IPS-NIHi11 (cell line): ENCODE measurements at regions not wholly inside any gene's neighbourhood (a gene's known extent, or its start where the extent isn't known, plus 50 kb on each side); places are given as distances from the start of the nearest gene placed in this dataset.
"Not testable (repeated sequence)": the region's sequence is repeated elsewhere in the genome, so short reads cannot be mapped to it uniquely, and the experiment has no call there.

Experiments used
- DNase-seq: peaks from one replicate; pipeline ENCODE4 v3.0.0; 2012; ENCODE audit warnings: mixed read lengths, low spot score

DNA sequence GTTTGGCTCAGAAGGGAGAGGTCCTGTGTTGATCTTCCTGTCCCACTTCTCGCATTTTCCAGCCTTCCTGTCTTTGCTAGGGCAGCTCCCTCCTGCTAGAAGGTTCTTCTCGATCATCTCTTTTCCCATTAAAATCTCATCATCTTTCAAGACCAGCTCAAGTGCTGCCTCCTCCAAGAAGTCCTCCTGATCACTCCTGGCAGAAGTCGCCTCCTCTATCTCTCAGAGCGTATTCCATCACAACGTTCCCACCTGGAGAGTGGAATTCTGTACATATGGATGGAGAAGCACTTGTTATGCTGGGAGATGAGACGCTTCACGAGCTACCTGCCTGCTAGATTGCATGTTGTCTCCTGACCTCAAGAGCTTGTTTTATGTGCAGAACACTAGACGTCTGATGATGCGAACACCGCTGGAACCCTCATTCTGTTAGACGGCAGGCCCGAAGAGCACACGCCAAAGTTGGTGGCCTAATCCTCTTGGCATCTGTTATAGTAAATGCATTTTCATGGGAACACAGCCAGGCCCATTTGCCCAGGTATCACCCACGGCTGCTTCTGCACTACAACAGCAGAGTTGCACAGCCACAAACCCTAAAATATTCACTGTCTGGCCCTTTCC lies 68.0 kb upstream of the INSIG1 start:
- no peak for DNase-seq

DNA sequence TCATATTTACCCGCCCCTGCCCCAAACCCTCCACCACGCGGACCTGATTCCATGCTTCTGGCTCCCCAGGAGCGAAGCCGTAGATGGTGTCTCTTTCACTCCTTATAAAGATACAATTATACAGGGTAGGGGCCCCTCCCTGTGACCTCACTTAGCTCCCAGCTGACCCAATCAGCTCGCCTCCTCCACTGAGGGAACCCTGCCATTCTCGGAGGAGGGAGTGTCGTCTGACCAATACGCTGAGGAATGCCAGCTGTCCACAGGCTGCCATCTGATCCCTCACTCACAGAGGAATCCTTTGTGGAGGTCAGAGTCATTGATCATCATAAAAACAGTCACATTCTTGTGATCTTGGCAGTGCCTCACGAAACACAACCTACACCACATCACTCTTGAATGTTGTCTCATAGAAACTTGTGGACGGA lies 67.5 kb upstream of the INSIG1 start:
- peak; percentile 88 for DNase-seq

DNA sequence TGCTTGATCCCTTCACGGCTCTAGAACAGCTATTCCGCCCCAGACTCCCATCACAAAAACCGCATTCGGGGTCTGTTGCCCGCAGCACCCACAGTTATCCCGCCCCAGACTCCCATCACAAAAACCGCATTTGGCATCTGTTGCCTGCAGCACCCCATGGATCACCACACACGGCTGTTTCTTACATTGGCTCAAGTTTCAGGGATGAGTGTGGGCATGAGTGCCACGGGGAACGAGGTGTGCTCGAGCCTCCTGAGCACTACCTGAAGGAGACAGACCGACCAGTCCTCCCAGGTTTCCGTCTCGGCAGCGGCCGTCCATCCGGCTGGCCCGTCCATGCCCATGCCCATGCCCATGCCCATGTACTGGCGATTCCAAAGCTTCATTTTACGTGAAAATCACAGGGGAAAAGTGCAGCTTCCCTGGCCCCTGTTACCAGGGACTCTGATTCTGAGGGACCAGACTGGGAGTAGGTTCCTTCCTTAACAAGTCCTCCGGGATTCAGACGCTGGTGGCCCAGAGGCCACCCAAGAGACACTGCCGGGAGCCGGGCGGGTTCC lies 66.4 kb upstream of the INSIG1 start:
- DNase-seq, result no peak

DNA sequence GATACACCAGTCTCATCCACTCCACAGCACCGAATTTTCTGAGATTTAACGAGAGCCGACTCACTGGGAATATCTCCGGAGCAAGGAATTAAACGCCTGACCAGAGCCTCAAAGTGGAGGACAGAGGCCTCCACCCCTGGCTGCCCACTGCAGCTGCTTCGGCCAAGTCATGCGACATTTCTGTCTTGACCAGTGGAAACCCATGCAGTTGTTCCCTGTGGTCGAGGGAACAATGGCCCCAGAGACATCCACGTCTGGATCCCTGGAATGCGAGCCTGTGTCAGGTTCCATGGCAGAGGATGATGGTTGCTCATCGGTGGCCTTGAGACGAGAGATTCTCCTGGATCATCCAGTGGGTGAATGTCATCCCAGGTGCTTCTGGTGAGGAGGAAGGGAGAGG lies 65.7 kb upstream of the INSIG1 start:
- no peak for DNase-seq

DNA sequence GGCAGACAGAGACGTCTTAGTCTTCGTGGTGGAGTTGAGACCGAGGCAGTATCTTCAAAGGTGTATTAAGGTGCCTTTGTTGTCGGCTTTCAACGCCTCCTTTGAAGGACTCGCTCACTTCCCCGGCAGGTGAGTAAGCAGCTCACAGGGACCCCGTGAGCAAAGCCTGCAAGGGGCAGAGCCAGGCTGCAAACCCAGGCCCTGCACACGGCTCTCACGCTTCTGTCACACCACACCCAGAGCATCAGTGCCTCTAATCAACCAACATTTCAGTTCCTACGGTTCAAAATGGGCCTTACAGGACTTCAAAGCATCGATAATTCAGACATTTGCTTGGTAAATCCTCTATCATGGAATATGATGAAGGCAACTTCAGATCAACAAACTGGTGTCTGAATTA lies 64.8 kb upstream of the INSIG1 start:
- DNase-seq, result no peak

DNA sequence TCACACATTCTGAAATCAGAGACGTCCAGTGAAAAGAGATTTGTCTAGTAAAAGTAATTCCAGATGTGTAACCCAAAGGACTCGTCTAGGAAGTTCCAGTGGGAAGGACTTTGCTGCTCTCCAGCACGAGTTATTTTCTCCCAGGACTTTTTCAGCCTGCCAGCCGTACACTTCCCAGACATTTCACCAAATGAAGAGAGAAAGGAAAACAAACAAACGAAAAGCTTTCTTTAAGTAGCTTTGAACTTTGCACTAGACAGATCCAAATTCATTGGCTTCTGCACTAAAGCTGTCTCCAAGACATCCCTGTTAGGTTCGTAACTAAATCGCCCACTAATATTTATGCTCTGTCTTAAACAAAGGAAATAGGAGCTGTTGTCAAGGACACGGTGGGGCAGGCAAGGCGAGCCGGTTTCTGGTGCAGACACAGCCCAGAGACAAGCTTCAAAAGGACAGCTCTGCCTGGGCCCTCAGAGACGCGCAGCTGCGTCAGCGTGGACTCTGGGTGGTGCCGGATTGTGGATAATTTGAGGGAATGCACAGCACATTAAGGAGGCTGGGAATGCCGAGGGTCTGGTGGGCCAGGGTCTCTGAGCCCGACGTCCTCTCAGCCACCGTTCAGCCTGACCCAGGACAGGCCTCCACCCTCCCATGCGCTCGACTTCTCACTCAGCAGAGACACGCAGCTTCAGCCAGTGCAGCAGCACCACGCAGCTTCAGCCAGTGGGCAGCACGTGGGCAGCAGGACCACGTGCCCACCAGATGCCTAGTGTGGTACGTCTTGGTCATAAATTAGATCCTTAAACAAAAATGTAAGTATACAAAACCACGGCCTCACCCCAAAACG lies 64.1 kb upstream of the INSIG1 start:
- DNase-seq, result no peak

DNA sequence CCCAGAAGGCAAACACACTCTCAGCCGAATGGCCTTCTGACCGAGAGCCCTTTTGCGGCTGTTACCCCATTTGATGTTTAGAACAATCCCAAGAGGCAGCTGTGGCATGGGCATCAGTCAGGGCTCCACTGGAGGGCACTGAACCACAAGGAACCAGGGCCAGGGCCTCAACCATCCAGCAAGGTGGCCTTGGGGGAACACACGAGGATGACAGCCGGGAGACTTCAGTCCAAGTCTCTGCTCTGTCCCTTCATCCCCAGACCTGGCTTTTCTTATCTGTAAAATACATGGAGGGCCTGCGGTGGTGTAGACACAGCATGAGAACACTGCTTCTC lies 63.6 kb upstream of the INSIG1 start:
- DNase-seq, result no peak

DNA sequence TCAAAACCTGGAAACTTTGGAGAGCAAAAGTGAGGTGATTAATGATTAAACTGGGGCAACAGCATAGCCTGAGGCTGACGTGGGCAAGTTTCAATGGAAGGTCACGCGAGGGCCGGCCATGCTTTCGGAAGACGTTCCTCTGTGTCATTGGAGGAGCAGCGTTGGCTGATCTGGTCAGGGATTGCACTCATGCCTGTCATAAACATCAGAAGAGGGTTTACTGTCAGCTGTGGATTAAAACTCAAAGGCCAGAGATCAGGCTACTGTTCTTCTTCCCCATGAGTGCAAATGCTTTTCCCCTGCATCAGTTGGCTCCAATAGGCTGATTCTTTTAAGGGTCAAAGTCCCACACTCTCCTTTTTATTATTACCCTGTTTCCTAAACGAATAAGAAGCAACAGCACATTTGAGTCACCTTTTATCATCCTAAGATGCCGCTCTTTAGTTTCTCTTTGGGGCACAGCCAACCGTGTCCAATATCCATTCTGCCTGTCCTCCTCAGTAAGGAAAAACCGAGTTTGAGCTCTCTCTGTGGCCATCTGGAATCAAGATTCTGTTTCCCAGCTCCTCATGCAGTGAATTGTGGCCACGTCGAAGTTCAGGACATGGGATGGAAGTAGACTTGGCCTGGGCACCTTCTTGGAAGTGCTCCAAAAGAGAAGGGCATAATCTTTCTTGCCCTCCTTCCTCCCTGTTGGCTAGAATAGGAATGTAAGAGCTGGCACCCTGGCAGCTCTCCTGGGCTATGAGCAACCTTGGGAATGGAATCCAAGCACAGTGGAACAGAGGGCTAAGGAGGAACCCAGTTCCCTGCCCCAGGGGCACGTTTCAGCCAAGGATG lies 62.5 kb upstream of the INSIG1 start:
- no peak for DNase-seq

DNA sequence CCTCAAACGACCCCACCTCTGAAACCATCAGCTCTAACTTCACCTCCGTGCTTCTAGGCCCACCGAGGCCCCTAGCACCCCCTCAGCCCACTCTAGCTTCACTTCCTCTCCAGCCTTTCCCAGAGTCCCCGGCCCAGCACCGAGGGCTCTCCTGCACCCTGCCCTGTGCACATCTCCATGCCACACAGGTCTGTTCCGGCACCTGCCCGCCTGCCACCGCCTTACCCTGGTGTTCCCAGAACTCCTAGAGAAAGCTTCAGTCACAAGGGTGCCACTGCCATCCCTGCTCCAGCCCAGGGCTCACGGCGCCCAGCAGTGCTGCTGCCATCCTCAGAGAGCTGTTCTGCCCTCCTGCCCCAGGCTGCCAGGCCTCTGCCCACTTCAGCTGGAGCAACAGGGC lies 61.3 kb upstream of the INSIG1 start:
- DNase-seq, result no peak

DNA sequence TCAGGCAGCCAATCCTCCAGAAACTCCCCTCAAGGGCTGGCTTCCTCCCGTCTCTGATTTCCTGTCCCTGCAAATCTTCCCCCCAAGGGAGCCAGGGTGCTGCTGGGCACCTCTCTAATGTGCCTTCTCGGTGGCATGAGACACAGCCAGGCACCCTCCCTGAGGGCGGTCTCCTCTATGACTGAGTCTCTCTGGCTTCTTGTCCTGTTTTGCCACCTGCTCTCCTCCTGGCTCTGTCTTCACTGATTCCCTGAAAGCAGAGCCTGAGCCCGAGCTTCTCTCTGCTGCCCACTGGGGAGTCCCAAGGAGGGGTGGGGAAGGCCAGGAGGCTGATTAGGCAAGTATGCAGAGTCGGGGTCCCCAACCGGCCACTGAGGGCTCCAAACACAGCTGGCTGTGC lies 60.4 kb upstream of the INSIG1 start:
- no peak for DNase-seq

DNA sequence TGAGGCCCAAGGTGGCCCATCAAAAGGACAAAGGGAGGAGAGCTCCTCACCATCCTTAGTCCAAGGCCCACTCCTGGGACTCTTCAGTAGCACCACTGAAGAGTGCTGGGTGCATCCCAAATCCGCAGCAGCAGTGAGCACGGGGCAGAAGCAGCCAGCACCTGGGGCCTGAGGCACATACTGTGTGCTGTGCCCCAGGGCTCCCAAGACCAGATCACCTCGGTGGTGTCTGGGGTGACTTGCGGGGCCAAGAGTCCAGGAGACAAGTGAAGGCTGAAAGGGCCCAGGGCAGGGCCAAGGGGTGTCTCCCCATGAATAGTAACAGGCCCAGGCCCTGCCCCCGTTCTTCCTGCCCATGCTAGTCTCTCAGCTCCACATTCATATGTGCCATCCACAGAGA lies 59.9 kb upstream of the INSIG1 start:
- no peak for DNase-seq

DNA sequence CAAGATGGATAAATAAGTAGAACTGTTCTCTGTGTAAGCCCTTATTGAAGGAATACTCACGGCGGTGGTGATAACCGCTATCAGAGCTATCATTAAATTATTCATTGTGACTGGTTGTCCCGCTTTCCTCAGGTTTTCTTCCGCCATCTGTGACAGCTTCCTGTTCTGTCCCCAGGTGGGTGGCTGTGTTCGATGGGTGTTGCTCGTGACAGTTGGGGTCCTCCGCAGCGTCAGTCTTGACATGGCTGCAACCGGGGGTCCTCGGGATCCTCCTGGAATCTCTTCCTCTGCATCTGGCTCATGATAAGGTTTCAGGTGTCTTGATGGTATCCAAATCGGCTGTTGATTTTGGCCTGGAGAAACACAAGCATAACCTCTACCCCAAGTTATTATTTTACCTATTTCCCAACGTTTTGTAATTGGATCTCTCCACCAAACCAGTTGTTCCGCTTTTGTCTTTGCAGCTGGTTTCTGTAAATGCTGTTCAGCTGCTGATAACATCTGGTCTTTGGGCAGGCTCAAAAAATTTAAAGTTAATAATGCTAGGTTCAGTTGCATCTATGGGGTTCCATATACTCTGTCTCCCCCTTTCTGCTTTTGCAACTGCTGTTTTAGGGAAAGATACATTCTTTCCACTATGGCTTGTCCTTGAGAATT lies 58.1 kb upstream of the INSIG1 start:
- not testable (repeated sequence) for DNase-seq

DNA sequence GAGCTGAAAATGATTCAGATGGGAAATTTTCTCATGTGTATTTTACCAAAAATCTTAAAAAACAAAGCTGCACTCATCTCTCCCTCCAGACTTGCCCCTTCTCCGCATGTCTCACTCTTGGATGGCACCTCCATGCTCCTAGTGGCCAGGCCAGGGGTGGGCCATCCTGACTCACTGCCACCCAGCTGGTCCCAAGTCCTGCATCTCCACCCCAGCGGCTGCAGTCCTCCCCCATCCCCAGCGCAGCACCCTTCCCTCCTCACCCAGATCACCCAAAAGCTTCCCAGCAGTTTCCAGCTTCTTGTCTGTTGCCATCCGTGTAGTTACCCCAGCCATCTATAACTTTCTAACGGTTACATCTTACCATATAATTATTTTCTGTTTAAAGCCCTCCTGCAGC lies 53.0 kb upstream of the INSIG1 start:
- DNase-seq, result no peak

DNA sequence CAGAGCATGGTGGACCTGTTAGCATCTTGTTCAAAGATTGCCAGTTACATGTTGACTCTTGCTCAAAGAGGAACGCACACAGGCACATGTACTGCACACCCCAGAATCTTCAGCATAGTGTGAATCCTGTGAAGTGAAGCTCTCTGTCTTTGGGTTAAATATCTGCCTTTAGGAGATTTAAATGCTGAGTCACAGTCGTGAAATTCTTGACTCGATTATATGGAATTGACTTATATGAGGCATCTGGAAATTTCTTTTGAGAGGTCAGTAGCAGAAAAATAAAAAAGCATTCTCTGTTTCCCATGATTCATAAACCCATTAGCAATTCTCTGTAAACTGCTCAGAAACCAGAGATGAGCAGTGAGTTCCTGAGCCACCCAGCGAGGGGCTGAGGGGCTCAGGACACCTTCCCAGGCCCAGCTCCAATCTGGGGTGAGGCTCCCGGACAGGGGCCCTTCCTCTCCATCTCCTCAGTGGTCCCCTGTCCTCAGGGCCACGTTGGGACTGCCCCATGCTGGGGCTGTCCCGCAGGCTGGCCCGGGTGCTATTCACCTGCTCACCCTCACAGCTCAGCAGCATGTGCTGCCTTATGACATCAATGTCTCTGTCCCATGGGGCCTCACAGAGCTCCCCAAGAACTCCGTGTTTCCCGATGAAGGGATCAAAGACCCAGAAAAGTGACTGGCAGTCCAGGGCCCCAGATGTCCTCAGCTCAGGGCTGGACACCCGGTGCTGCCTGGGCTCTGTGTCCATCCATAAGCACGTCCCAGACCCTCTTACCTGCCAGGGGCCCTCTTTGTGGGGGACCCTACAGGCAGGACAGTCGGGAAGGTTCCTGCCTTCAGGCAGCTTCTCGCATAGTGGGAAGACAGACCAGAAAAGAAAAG lies 50.0 kb upstream of the INSIG1 start:
- no peak for DNase-seq
